RWPE1 (cell line): ENCODE measurements at regions not wholly inside any gene's neighbourhood (a gene's known extent, or its start where the extent isn't known, plus 50 kb on each side); places are given as distances from the start of the nearest gene placed in this dataset.

Experiments
- CTCF ChIA-PET: fragments of 350-600 bp; sonication (Branson Sonifier 250); formaldehyde crosslinking; extraction: SDS; loops from one replicate; lab custom pipeline; 2021; lab: Yijun Ruan, JAX
- POLR2A ChIA-PET: fragments of 400-600 bp; formaldehyde crosslinking; extraction: SDS; loops from one replicate; lab custom pipeline; 2020; ENCODE audit warnings: antibody characterized with exemption; ENCODE audit not compliant: low non-redundant PET; lab: Yijun Ruan, JAX
- DNase-seq: peaks from one replicate; pipeline ENCODE4 v3.0.0; 2012; ENCODE audit warnings: low spot score
- H3K27ac ChIP-seq: fragments of 450-650 bp; 2 replicates; pipeline ENCODE4 v1.5.1; 2017
- CTCF ChIP-seq: fragments of 450-650 bp; conservative IDR thresholded peaks from 2 replicates; pipeline ENCODE4 v1.5.1; 2017; ENCODE audit warnings: low read depth, mild to moderate bottlenecking

- H3K27ac ChIP-seq: no peak overlapping the region
- ChIA-PET CTCF (no interaction called here), POLR2A (no interaction called here)
- no peak for DNase-seq
- TF ChIP-seq CTCF: no peak
These were observed 104.0 kb upstream of the CPM start for GRCh38 chr12:69036999-69037398.

DNA sequence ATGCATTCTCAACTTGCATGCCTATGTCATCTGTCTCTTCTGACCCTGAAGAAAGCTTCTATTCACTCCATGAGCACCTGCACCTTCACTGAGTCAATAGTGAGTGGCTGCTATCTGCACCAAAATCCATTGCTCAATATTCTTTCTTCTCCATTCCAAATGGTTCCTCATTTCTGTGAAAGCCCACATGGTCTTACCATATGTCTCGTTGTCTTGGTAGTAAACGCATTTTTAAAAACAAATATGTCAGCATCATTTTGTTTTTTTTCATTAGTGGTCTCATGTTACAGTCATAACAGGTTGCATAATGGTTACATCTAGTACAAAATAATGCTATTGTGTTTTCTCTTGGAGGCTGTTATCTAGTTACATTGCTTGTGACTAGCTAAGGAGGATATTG is 106.9 kb upstream of the CPM start:
- DNase-seq: no peak
- POLR2A ChIA-PET: no interaction called here
- no peak overlapping the region for H3K27ac ChIP-seq
- CTCF ChIA-PET: interaction anchor here (0.5 to 0.7 kb wide), 2 partner anchors 9 to 173 kb away, joined by 3 to 5 read pairs; no protein-coding TSS in a partner anchor
- TF ChIP-seq CTCF: no peak

GRCh38 chr12:69042557-69042956 is 109.6 kb upstream of the CPM start:
- ChIA-PET POLR2A (no interaction called here), CTCF (no interaction called here)
- no peak for DNase-seq
- no peak for TF ChIP-seq CTCF
- no peak overlapping the region for H3K27ac ChIP-seq

- TF ChIP-seq CTCF: no peak
- no peak overlapping the region for H3K27ac ChIP-seq
- ChIA-PET CTCF (no interaction called here), POLR2A (no interaction called here)
- DNase-seq: no peak
These were observed 110.0 kb upstream of the CPM start for GRCh38 chr12:69042970-69043369.

DNA sequence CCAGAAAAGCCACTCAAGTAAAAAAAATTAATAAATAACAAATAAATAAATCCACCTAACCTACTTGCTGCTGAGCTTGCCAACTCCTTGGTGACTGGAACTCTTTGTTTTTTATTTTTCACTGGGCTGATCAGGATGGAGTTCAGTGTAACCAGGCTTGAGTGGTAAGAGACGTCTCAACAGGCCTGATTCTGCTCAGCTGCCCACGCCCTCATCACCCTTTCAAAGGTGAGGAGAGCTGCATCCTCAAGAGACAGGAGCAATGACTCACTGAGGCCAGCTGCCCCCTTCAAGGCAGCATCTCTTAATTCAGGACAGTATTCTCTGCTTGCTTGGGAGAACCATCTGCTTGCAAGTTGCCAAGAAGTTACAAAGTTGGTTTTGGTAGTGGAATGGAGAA is 111.9 kb upstream of the CPM start:
- POLR2A ChIA-PET: no interaction called here
- peak; percentile 30 for DNase-seq
- CTCF ChIA-PET: no interaction called here
- TF ChIP-seq CTCF: no peak
- H3K27ac ChIP-seq: no peak overlapping the region

DNA sequence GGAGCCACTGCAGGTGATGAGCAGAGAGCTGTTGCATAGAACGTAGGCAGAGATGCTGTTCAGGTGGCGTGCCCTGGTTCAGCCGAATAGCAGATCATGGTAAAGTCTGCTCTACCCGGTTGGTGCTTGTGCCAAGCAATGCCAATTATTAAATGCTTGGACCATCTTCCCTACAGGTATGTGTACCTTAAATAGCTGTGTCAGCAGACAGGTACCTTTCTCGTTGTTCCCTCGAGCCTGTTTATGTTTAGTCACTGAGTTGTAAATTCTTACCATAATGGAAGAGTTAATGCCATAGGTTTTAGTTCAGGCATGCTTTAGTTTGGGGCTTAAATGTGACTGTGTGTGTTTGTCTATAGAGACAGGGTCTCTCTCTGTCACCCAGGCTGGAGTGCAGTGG is 112.5 kb upstream of the CPM start:
- ChIA-PET POLR2A (no interaction called here), CTCF (interaction anchor here (0.5 to 1.0 kb wide), 3 partner anchors 15 to 32 kb away, joined by 3 read pairs; no protein-coding TSS in a partner anchor)
- H3K27ac ChIP-seq: no peak overlapping the region
- DNase-seq: no peak
- TF ChIP-seq CTCF: no peak

- CTCF ChIA-PET: interaction anchor here (0.6 to 1.0 kb wide), 4 partner anchors 18 to 152 kb away, joined by 3 to 5 read pairs (median 3); no protein-coding TSS in a partner anchor
- no peak for TF ChIP-seq CTCF
- H3K27ac ChIP-seq: no peak overlapping the region
- no peak for DNase-seq
- POLR2A ChIA-PET: no interaction called here
These were observed 113.4 kb upstream of the CPM start for GRCh38 chr12:69046363-69046762.
